ENCODE measurements at regions not wholly inside any gene's neighbourhood (a gene's known extent, or its start where the extent isn't known, plus 50 kb on each side); places are given as distances from the start of the nearest gene placed in this dataset.

GRCh38 chr1:34682452-34683223 lies 72.2 kb upstream of the GJB5 start:
- DNase-seq (ENCODE audit: extremely low spot score, insufficient read length, low read depth) = no peak
- no peak for FAIRE-seq

GRCh38 chr1:34683616-34684015 lies 71.2 kb upstream of the GJB5 start:
- FAIRE-seq = no peak
- DNase-seq (ENCODE audit: extremely low spot score, insufficient read length, low read depth) = no peak

- FAIRE-seq = no peak
- no peak for DNase-seq (ENCODE audit: extremely low spot score, insufficient read length, low read depth)
Measured at GRCh38 chr1:34684266-34684665, 70.6 kb upstream of the GJB5 start.

- DNase-seq (ENCODE audit: extremely low spot score, insufficient read length, low read depth) (no peak), FAIRE-seq (no peak)
Measured at GRCh38 chr1:34685225-34685624, 69.6 kb upstream of the GJB5 start.

GRCh38 chr1:34686531-34686930 lies 68.3 kb upstream of the GJB5 start:
- DNase-seq (ENCODE audit: extremely low spot score, insufficient read length, low read depth) (no peak), FAIRE-seq (no peak)

- DNase-seq (ENCODE audit: extremely low spot score, insufficient read length, low read depth) (no peak), FAIRE-seq (no peak)
Measured at GRCh38 chr1:34688006-34688741, 66.7 kb upstream of the GJB5 start.

- no peak for FAIRE-seq
- DNase-seq (ENCODE audit: extremely low spot score, insufficient read length, low read depth) = no peak
Measured at GRCh38 chr1:34690269-34690668, 64.6 kb upstream of the GJB5 start.

GRCh38 chr1:34693081-34693480 lies 61.8 kb upstream of the GJB5 start:
- FAIRE-seq (no peak), DNase-seq (ENCODE audit: extremely low spot score, insufficient read length, low read depth) (no peak)

GRCh38 chr1:34694383-34694782 lies 60.5 kb upstream of the GJB5 start:
- no peak for FAIRE-seq

GRCh38 chr1:34695580-34695979 lies 59.3 kb upstream of the GJB5 start:
- no peak for FAIRE-seq
- no peak for DNase-seq (ENCODE audit: extremely low spot score, insufficient read length, low read depth)

More at GRCh38 chr1:34694383-34694782, 60.5 kb upstream of the GJB5 start:
- DNase-seq (ENCODE audit: extremely low spot score, insufficient read length, low read depth) = no peak

GRCh38 chr1:34696230-34696629 lies 58.6 kb upstream of the GJB5 start:
- FAIRE-seq (no peak), DNase-seq (ENCODE audit: extremely low spot score, insufficient read length, low read depth) (no peak)

GRCh38 chr1:34696981-34697380 lies 57.9 kb upstream of the GJB5 start:
- DNase-seq (ENCODE audit: extremely low spot score, insufficient read length, low read depth) (no peak), FAIRE-seq (no peak)

GRCh38 chr1:34697818-34698217 lies 57.0 kb upstream of the GJB5 start:
- no peak for DNase-seq (ENCODE audit: extremely low spot score, insufficient read length, low read depth)

GRCh38 chr1:34701326-34702060 lies 53.4 kb upstream of the GJB5 start:
- DNase-seq (ENCODE audit: extremely low spot score, insufficient read length, low read depth) = no peak
- FAIRE-seq = no peak

More at GRCh38 chr1:34697818-34698217, 57.0 kb upstream of the GJB5 start:
- no peak for FAIRE-seq
